HG02798 (cell line): ENCODE measurements at regions not wholly inside any gene's neighbourhood (a gene's known extent, or its start where the extent isn't known, plus 50 kb on each side); places are given as distances from the start of the nearest gene placed in this dataset.

ENCODE experiments used
- ATAC-seq: cut with Tn5 transposase; IDR thresholded peaks from one replicate; pipeline ENCODE4 v1.9.1; 2021; ENCODE audit warnings: mild to moderate bottlenecking; ENCODE audit not compliant: unreplicated experiment, poor library complexity

DNA sequence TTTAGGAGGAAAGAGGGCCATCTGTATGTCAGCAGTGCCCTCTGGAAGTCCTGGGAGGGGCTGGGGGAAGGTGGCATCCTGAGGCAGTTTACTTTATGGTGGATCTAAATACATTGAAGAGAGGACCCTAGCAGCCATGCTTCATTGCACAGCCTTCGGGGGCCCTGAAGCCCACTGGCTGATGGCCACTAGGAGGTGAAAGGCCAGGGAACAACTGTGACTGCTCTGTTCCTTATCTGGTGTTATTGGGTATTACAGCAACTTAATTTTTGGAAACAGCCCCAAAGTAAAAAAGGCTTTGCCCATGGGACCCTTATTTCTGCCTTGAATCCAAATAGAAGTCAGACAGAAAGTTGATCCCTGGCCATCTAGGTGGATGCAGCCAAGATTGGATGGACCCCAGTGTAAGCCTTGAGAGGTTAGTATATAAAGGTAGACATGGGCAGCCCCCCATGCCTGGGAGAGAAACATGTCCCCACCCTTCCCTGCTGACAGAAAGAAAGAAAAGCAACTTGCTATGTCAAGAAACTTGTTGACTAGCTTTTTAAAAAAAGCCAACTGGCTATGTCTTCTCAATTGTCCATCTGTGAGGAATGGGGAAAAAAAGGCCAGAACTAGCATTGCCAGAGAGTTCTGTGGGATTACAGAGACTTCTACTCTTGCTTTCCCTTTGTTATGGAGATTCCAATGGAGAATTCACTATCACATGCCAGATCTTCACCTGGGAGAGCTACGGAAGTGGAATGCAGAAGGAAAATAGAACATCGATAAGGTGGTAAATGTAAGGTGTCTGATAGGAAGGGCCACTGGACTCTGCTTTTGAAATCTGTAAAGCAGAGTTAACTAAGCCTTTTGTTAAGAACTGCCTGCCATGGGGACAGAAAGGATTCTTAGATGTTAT is 58.6 kb upstream of the OSR1 start:
- no peak for ATAC-seq

- ATAC-seq, result no peak
Observed at GRCh38 chr2:19416083-19416482, 57.7 kb upstream of the OSR1 start.

- ATAC-seq, result no peak
Observed at GRCh38 chr2:19409046-19409445, 50.6 kb upstream of the OSR1 start.

DNA sequence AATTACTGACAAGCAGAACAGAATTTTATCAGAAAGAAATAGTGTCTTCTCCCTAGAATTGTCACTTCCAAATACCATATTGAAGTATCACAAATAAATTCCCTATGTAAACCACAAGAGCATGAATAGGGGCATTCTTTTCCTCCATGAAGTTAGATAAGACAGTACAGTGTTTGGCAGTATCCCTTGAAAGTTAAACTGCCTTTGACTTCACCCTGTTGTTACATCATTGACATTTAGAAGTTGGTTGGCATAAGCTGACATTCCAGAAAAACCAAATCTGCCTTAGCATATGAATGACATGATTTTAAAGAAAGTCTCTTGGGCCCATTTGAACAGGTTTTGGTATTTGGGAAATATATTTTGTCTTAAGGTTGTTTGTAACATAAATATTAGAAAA is 50.2 kb upstream of the OSR1 start:
- ATAC-seq, result no peak
